ENCODE measurements at regions not wholly inside any gene's neighbourhood (a gene's known extent, or its start where the extent isn't known, plus 50 kb on each side); places are given as distances from the start of the nearest gene placed in this dataset.

- TF ChIP-seq SRF (IDR thresholded peaks at IDR 0.05; ENCODE audit: low read depth) (no peak), REST (IDR thresholded peaks at IDR 0.05; ENCODE audit: low read depth) (no peak), ATF3 (IDR thresholded peaks at IDR 0.05) (no peak), ZBTB33 (IDR thresholded peaks at IDR 0.05; ENCODE audit: extremely low read depth, insufficient replicate concordance, low read length) (no peak), SP1 (IDR thresholded peaks at IDR 0.05; ENCODE audit: low read depth) (no peak), RAD21 (IDR thresholded peaks at IDR 0.05; ENCODE audit: low read depth) (no peak), CEBPB (IDR thresholded peaks at IDR 0.05; ENCODE audit: low read depth) (no peak), ZNF274 (IDR thresholded peaks at IDR 0.05; ENCODE audit: low read depth, low read length) (no peak), CTCF (IDR thresholded peaks at IDR 0.05 in 2 of 3, conservative IDR thresholded peaks at IDR 0.05 in 1 of 3; ENCODE audit: borderline replicate concordance in 1 of 3, insufficient read depth in 1 of 3, low read depth in 2 of 3, low read length in 2 of 3) (no peak), MAX (IDR thresholded peaks at IDR 0.05) (no peak), EGR1 (IDR thresholded peaks at IDR 0.05; ENCODE audit: low read depth) (no peak), CBX3 (IDR thresholded peaks at IDR 0.05; ENCODE audit: low read depth) (no peak)
- ChIA-PET CTCF (no interaction called here), POLR2A (no interaction called here), RAD21 (ENCODE audit: low non-redundant PET in 1 of 2, low total read pairs in 2 of 2, uncharacterized antibody in 2 of 2, unreplicated experiment in 2 of 2) (no interaction called here)
- H4K20me1 ChIP-seq (ENCODE audit: insufficient read depth) = no peaks in the 10 kb centered on the region
- no peak overlapping the region for H3K9ac ChIP-seq (ENCODE audit: low read length)
- no peaks in the 10 kb centered on the region for H3K4me1 ChIP-seq (ENCODE audit: control insufficient read depth in 1 of 2, insufficient read depth in 2 of 2, low read length in 2 of 2)
- H3K27me3 ChIP-seq (ENCODE audit: insufficient read depth, low read length) = no peaks in the 10 kb centered on the region
- no peaks in the 10 kb centered on the region for H3K9me2 ChIP-seq (ENCODE audit: insufficient read depth)
- no peak overlapping the region for H2AFZ ChIP-seq (ENCODE audit: low read depth, low read length, poor library complexity, severe bottlenecking)
- ATAC-seq = no peak
- no peak overlapping the region for H3K27ac ChIP-seq (ENCODE audit: low read depth, low read length)
- H3K4me3 ChIP-seq (replicated peaks in 1 of 2; ENCODE audit: low read depth in 1 of 2, low read length in 2 of 2) = no peak overlapping the region
- no peak overlapping the region for H3K4me2 ChIP-seq (ENCODE audit: low read length)
- intact Hi-C loops (cut with micrococcal nuclease) = no loop called here
- no peaks in the 10 kb centered on the region for H3K36me3 ChIP-seq (ENCODE audit: control insufficient read depth in 1 of 2, insufficient read depth in 2 of 2, low read length in 2 of 2)
- DNase-seq (ENCODE audit: low read depth, low spot score) = no peak
- H3K79me2 ChIP-seq (ENCODE audit: insufficient read depth, low read length) = no peaks in the 10 kb centered on the region
- no peaks in the 10 kb centered on the region for H3K9me3 ChIP-seq (ENCODE audit: control insufficient read depth in 1 of 2, insufficient read depth in 1 of 2, low read depth in 1 of 2, low read length in 2 of 2)
- BruUV-seq (replicated peaks) = no TSS peak
Measured at GRCh38 chr3:22798461-22798860, 404.7 kb upstream of the UBE2E2 start.
